Ramos (cell line): ENCODE measurements at regions not wholly inside any gene's neighbourhood (a gene's known extent, or its start where the extent isn't known, plus 50 kb on each side); places are given as distances from the start of the nearest gene placed in this dataset.

Experiments
- in situ Hi-C: fragments of 300-500 bp; cut with MboI; formaldehyde crosslinking; loops from one replicate; pipeline ENCODE4 v1.14.3; 2022; ENCODE audit warnings: low sequenced_read_pairs; ENCODE audit not compliant: unreplicated experiment

DNA sequence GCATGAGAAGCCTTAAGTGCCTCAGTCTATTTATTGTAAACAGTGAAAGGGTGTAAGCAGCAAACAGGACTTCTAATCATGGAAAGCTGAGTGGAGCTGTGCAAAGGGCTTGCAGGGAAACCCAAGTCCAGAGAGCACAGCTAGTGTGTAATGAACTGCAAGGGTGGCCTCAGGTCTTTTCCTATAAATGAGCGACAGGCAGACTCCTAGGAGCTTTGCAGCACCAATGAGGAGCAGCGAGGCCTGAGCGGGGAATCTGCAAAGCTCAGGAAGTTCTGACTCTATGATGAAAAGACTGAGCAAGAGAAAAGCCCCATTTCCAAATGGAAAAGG lies 250.1 kb upstream of the MAP3K1 start:
- in situ Hi-C loops, result no loop called here

DNA sequence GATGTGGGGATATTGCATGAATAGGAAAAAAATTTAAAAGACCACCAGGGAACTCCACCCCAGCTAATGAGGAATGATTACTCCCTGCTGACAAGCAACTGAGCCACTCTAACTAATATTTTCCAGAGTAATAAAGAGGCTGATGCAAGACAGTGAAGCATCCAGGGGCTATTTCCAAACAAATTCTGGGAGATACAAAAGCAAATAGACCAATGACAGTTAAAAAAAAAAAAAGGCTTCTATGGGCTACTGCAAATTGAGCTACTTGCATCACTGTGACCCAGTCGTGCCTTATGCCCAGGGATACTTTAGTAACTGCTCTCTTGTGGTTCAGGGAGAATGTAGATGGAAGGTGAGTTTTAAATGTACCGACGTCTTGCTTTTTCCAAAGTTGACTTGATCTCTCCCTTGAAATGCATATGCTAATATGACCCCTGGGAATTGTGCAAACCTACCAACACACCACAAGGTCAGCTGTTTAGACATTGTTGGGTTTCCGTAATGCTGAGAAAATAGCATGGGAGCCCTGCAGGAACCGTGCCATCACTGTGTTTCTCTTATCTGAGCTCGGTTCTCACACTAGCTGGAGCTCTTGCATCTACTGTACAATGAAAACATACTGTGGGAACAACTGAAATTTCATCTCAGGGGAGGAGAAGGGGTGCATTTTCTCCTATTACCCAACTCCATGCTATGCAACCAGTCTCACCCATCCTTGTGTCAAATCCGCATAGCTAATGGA lies 250.6 kb upstream of the MAP3K1 start:
- in situ Hi-C loops, result no loop called here

DNA sequence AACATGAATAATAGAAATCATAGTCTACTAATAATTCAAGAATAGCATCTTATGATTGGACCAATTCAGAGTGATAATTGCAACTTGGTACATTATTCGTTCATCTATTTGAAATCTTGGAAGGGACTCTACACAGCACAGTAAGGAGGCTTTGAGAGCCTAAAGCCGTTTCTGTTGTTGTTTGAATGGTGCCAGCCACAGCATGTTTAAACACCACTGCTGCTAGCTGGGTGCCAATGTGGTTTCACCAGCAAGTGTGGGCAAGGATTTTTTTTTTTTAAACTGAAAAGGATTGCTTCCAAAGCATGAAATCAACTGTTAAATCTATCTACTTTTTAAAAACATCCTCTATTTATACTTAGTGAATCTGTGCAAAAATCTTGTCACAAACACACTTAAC lies 253.9 kb upstream of the MAP3K1 start:
- in situ Hi-C loops, result no loop called here

DNA sequence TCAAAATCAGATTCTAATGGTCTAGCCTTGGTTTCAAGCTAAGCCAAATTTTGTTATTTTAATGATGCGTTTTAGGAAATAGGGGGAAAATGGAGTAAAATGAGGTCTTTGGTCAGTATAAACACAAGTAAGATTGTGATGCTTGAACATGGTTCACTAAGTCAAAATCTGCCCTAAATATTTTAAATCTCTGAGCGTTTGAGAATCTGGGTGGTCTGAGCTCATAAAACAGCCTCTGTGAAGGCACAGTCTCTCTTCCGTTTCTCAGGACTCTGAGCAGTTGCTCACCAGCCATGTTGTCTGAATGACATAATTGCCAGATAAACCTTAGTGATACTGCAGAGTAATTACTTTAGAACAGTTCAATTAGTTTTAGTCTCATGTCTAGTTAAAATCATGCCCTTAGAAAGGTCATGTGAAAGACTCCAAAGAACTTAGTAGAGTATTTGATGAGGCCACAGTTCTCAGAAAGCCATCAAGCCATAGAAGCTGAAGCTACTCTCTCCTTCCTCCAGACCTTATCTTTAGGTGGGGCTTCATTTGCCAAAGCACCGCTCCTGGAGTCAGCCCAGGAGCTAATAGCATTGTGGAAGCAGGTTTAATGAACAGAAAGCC lies 257.1 kb upstream of the MAP3K1 start:
- in situ Hi-C loops, result no loop called here

GRCh38 chr5:56557198-56557597 lies 258.2 kb upstream of the MAP3K1 start:
- in situ Hi-C loops, result no loop called here

DNA sequence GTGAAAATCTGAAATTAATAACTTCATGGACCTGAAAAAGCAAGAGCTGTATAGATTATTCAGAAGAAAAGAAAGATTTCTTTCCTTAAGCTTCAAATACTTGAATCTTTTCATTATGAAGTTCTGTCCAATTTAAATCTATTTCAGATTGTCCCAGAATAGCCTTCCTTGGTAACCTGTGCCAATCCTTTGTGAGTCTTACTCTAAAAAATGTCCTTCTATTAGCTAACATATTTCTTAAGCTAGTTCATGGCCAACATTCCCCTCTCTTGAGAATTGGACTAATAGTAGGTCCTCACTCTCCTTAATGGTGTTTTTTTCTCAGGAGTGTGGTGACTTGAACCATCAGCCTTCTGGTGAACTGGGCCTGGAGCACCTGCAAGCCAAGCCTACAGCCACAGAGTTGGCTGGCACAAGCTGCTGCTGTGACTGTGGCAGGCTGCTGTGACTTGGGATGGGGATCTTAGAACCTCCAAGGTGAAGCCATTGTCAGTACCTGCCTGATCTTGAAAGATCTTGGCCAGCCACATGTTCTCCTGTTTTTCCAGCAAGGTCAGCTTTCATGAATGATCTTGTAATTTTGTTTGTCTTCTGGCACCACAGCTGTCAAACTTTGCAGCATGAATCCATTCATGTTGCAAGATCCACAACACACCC lies 262.6 kb upstream of the MAP3K1 start:
- in situ Hi-C loops, result no loop called here

- in situ Hi-C loops, result no loop called here
Observed at GRCh38 chr5:56550227-56550626, 265.1 kb upstream of the MAP3K1 start.

DNA sequence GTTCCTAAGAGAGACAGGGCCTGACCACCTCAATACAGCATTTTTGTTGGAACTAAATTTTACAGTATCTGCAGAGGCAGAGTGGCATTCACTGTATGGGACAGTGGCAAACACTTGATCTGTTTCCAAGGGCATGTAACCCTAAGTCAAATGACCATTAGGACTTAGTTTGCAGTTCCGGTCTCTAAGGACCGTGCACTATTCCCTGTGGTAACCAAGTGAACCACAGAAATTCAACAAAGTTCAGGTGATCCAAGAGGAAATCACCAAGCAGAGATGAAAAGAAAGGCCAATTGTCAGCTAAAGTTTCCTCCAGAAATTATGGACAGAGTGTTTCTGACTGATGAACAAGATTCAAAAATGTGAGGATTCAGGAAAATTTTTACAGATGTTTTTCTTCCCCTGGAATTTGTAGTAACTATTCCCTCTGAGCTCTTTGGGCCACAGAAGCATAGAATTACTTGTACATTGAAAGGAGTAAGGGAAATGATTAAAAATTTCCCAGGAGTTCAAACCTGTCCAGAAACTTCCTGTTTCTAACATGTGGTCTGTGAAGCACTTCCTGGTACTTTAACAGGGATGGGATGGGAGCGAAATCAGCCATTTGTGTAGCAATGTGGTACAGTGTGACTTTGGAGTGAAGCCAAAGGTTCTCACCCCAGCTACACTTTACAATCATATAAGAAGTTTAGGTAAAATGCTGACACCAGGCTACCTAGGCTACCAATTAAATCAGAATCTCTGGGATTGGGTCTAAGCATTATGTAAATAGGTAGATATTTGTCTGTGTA lies 266.1 kb upstream of the MAP3K1 start:
- in situ Hi-C loops, result no loop called here

DNA sequence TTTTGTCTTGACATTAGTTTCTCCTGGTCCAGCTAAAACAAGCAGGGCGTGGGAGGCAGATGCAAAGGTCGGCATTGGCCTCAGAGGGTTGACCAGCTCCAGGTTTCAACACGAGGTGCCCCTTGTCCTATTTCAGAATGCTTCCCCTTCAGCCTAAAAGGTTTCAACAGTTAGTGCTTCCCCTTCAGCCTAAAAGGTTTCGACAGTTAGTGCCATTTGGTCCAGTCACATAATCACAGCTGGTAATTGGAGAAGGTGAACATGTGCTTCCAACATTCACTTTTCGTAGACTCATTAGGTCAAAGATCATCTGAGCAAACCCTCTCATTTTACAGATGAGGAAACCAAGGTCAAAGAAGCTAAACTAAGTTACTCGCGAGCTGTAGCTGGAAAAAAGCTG lies 270.3 kb upstream of the MAP3K1 start:
- in situ Hi-C loops, result no loop called here

DNA sequence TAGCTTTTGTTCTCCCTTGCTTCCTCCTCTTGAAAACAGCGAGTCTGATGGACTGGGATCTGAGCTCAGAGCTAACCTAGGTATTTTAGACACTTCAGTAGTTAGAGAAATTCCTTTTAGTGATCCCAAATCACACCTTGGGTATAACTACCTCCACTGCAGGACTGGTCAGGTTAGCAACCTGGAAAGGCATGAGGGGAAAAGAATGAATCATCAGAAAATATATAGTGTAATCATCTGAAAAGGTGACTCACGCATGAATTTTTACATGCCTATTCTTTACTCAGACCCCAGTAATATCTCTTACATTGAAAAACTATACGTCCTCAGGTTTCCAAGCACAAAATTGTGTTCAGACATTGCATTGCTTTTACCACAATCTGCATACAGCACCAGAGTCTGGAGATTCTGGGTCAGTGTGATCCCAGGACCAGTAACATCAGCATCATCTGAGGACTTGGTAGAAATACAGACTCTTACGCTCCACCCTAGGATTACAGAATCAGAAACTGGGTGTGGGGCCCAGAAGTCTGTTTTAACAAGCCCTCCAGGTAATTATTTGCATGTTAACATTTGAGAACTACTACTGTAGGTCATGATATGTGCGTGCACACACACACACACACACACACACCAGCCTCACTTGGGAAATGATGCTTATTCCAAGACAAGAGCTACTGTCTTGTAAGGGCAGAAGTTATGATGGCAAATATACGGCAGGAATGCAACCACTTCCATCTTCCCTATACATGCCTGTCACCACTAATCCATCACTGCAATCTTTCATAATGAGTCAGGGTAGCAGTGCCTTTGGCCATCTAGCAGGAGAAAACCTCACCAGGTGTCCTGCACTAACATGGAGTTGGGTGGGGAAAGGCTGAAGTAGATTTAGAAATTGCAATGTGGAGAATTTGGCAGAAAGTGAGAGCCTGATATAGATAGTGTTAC lies 271.6 kb upstream of the MAP3K1 start:
- in situ Hi-C loops, result no loop called here

GRCh38 chr5:56540266-56540665 lies 275.1 kb upstream of the MAP3K1 start:
- in situ Hi-C loops, result no loop called here

DNA sequence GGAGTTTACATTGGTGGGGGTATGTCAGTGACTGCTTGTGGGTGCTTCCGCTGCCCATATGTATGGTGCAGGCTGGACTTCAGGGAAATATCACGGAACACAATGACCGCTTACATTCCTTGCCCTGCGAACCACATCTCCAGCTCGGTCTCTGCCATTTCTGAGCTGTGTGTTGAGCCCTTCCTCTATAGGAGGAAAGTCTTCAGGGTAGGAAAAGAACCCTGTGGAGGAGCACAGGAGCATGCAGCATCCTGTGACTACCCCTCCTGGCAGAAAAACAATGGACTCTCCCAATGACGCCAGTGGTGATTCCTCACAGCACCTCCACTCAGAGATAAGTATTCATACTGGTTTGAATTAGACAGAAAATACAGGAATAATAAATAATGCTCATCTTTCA lies 276.8 kb upstream of the MAP3K1 start:
- in situ Hi-C loops, result no loop called here

DNA sequence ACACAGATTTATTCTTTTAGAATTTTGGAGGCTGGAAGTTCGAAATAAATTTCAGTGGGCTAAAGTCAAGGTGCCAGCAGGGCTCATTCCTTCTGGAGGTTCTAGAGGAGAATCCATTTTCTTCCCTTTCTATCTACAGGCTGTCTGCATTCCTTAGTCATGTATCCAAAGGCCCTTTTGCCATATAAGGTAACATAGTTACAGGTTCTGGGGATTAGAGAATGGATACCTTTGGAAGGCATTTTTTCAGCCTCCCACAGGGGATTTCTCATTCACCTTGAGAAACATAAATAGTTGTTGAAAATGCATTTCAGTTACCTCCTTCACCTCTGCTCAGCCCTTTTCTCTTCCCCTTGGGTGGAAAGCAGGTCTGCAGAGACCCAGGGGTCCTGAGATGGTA lies 280.0 kb upstream of the MAP3K1 start:
- in situ Hi-C loops, result no loop called here

GRCh38 chr5:56534102-56534829 lies 281.1 kb upstream of the MAP3K1 start:
- in situ Hi-C loops, result no loop called here

- in situ Hi-C loops, result no loop called here
Observed at GRCh38 chr5:56532466-56532865, 282.9 kb upstream of the MAP3K1 start.

DNA sequence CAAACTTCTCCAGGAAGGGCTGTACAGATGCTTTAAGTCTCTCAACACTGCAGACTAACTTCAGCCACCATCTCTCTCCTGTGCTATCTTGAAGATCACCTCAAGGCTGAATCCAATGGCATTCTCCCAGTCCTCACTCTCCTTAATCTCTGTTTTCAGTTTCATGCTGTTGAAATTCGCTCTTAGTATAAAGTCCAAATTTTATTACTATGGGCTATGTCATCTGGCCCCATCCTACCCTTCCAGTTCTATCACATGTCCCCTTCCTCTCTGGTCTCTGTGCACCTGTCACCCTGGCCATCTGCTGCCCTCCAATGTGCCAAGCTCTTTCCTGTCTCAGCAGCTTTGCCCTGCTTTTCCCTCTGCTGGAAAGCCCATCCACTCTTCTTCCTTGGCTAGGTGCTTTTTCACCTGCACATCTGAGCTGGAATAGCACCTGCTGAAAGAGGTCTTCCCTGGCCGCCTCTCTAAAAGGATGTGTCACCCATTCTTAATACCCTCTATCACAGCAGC lies 284.7 kb upstream of the MAP3K1 start:
- in situ Hi-C loops, result no loop called here

DNA sequence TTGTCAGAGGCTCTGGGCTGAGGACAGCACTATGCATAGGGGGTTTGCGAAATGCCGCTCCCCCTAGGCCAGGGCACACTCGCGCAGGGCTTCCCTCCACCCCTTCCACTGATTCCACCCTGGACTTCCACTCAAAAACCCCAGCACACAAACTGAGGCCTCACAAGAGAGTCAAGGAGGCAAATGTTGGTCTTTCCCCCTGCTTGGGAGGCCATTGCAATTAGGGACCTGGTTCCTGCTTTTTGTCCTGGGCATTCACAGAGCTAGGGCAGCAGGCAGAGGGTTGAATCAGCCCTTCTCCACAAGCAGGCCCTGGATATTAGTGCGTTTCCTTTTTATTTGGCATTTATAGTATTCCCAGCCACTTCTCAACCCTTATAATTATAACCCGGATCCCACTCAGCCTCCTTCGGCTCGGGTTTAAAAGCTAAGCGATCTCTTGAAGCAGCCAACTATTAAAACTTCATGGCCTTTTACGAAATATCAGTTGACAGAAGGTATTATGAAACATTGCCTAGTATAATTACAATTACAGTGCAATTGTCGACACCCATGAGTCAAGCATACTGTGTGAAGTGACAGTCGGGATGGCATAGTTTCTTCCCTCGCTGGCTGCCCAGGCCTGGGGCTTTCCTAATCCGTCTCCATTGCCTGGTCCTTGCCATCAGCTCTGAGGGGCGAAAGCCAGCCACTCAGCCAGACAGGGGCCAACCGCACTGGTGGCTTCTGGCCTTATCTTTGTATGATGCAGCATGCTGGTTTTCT lies 285.5 kb upstream of the MAP3K1 start:
- in situ Hi-C loops, result no loop called here

- in situ Hi-C loops, result no loop called here
Observed at GRCh38 chr5:56527174-56527573, 288.2 kb upstream of the MAP3K1 start.
